ENCODE measurements at regions not wholly inside any gene's neighbourhood (a gene's known extent, or its start where the extent isn't known, plus 50 kb on each side); places are given as distances from the start of the nearest gene placed in this dataset.

DNA sequence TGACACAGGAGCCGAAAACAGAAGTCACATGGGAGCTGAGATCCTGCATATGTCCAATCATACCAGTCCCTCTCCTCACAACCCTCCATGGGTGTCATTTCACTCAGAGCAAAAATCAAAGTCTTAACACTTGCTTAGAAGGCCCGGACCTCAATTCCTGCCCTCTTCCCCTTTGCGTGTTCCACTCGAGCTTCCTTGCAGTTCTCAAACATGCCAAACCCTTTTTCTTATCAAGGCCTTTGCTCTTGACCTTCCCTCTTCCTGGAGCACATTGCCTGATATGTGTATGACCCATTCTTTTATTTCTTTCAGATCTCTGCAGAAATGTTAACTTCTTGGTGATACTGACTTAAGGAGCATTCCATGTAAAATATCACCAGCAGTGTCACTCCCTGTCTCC lies 87.0 kb upstream of the USP38 start:
- Mint-ChIP-seq H3K36me3 (no peaks in the 10 kb centered on the region), H3K4me1 (no peaks in the 10 kb centered on the region), H3K27me3 (peaks cover 0 to 8% (median 0%) of the 10 kb centered on the region in 5 donors), H3K27ac (no peak overlapping the region), H3K9me3 (peaks cover 0 to 5% (median 1%) of the 10 kb centered on the region in 11 donors), H3K4me3 (no peak overlapping the region)
- intact Hi-C loops (cut with micrococcal nuclease), result no loop called here
- Histone ChIP-seq H3K36me3 (ENCODE audit: control insufficient read depth in 2 of 3, insufficient read depth in 3 of 3, low read length in 3 of 3) (no peaks in the 10 kb centered on the region), H3K27me3 (ENCODE audit: control insufficient read depth in 2 of 2, insufficient read depth in 2 of 2, low read length in 2 of 2) (no peaks in the 10 kb centered on the region), H3K4me3 (ENCODE audit: low read length) (no peak overlapping the region), H3K27ac (ENCODE audit: low read depth, low read length) (no peak overlapping the region), H3K4me1 (ENCODE audit: control insufficient read depth in 2 of 2, insufficient read depth in 2 of 2, low read length in 2 of 2) (no peaks in the 10 kb centered on the region), H3K9me3 (ENCODE audit: control insufficient read depth in 2 of 3, low read length in 3 of 3) (no peaks in the 10 kb centered on the region)
- ATAC-seq (no peak), DNase-seq (no peak)
- ChIA-PET CTCF (no interaction called here), POLR2A (no interaction called here)

DNA sequence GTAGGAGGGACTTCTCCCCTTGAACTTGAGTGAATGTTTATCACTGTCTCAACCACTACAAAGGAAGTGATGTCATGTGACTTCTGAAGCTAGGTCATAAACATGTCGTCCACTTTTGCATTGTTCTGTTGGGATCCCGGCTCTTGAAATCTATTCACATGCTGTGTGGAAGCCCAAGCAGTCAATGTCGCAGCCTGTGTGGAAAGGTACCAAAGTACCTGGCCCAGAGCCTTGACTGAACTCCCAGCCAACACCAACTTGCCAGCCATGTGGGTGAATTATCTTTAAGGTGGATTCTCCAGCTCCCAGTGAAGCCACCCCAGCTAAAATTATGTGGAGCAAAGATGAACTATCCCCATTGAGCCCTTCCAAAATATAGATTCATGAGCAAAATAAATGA lies 85.0 kb upstream of the USP38 start:
- ATAC-seq (no peak), DNase-seq (no peak)
- no peaks in the 10 kb centered on the region for H3K27me3 ChIP-seq (ENCODE audit: control insufficient read depth in 2 of 2, insufficient read depth in 2 of 2, low read length in 2 of 2)
- H3K9me3 Mint-ChIP-seq, result peaks cover 0 to 5% (median 1%) of the 10 kb centered on the region in 11 donors
- H3K36me3 Mint-ChIP-seq, result no peaks in the 10 kb centered on the region
- H3K27me3 Mint-ChIP-seq, result peaks cover 0 to 8% (median 0%) of the 10 kb centered on the region in 5 donors
- no peaks in the 10 kb centered on the region for H3K4me1 Mint-ChIP-seq
- no peak overlapping the region for H3K4me3 ChIP-seq (ENCODE audit: low read length)
- ChIA-PET CTCF (no interaction called here), POLR2A (no interaction called here)
- H3K36me3 ChIP-seq (ENCODE audit: control insufficient read depth in 2 of 3, insufficient read depth in 3 of 3, low read length in 3 of 3), result no peaks in the 10 kb centered on the region
- no peak overlapping the region for H3K27ac Mint-ChIP-seq
- H3K27ac ChIP-seq (ENCODE audit: low read depth, low read length), result no peak overlapping the region
- intact Hi-C loops (cut with micrococcal nuclease), result no loop called here
- H3K9me3 ChIP-seq (ENCODE audit: control insufficient read depth in 2 of 3, low read length in 3 of 3), result no peaks in the 10 kb centered on the region
- H3K4me3 Mint-ChIP-seq, result no peak overlapping the region
- no peaks in the 10 kb centered on the region for H3K4me1 ChIP-seq (ENCODE audit: control insufficient read depth in 2 of 2, insufficient read depth in 2 of 2, low read length in 2 of 2)

DNA sequence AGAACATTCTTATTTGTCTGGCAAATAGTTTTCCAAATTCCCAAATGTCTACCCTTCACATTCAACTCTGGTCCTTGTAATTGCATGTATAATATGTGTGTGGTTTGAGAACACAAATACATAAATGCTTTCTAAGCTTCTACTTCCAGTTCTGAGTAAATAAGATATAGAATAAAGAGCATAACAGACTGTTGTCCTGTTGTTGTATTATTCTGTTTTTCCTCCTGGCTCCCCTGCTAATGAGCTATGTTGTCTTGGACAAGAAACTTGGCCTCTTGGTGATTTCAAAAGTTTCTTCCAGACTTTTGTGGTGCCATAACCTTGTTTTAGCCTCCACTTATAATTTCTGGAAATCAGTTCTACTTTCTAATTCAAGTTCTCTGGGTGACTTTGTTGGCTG lies 75.3 kb upstream of the USP38 start:
- POLR2A ChIA-PET, result no interaction called here
- H3K4me3 Mint-ChIP-seq, result no peak overlapping the region
- Histone ChIP-seq H3K27ac (ENCODE audit: low read depth, low read length) (no peak overlapping the region), H3K4me3 (ENCODE audit: low read length) (no peak overlapping the region), H3K9me3 (ENCODE audit: control insufficient read depth in 2 of 3, low read length in 3 of 3) (no peaks in the 10 kb centered on the region), H3K4me1 (ENCODE audit: control insufficient read depth in 2 of 2, insufficient read depth in 2 of 2, low read length in 2 of 2) (no peaks in the 10 kb centered on the region), H3K27me3 (ENCODE audit: control insufficient read depth in 2 of 2, insufficient read depth in 2 of 2, low read length in 2 of 2) (no peaks in the 10 kb centered on the region), H3K36me3 (ENCODE audit: control insufficient read depth in 2 of 3, insufficient read depth in 3 of 3, low read length in 3 of 3) (no peaks in the 10 kb centered on the region)
- CTCF ChIA-PET, result no interaction called here
- intact Hi-C loops (cut with micrococcal nuclease), result no loop called here
- DNase-seq, result no peak
- no peak overlapping the region for H3K27ac Mint-ChIP-seq
- no peaks in the 10 kb centered on the region for H3K36me3 Mint-ChIP-seq
- H3K27me3 Mint-ChIP-seq, result peaks cover 3 to 10% (median 9%) of the 10 kb centered on the region in 5 donors
- H3K4me1 Mint-ChIP-seq, result peaks cover 0 to 1% (median 0%) of the 10 kb centered on the region in 7 donors
- H3K9me3 Mint-ChIP-seq, result peaks cover 0 to 11% (median 3%) of the 10 kb centered on the region in 11 donors
- ATAC-seq, result no peak

DNA sequence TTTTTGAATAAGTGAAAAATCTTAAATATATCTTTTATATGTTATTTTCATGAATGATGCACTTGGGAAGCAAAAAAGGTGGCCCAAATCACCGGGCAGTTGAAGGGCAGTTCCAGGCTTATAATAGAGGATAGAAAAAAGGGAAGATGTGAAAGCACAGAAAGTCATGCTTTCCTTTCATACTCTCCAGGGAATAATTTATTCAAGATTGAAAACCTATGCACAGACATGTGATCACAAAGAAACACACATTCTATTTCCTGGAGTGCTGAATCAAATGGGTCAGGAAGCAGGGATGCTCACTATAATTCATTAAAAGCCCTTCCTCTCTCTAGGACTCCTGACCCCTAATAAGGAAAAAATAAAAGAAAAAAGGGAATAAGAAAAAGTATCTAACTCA lies 66.1 kb upstream of the USP38 start:
- ATAC-seq (no peak), DNase-seq (no peak)
- Mint-ChIP-seq H3K27ac (no peak overlapping the region), H3K4me3 (no peak overlapping the region), H3K36me3 (no peaks in the 10 kb centered on the region), H3K4me1 (no peaks in the 10 kb centered on the region), H3K9me3 (peaks cover 0 to 4% (median 0%) of the 10 kb centered on the region in 11 donors), H3K27me3 (peaks cover 0 to 12% (median 6%) of the 10 kb centered on the region in 5 donors)
- POLR2A ChIA-PET, result no interaction called here
- H3K27ac ChIP-seq (ENCODE audit: low read depth, low read length), result no peak overlapping the region
- no peaks in the 10 kb centered on the region for H3K36me3 ChIP-seq (ENCODE audit: control insufficient read depth in 2 of 3, insufficient read depth in 3 of 3, low read length in 3 of 3)
- H3K4me3 ChIP-seq (ENCODE audit: low read length), result no peak overlapping the region
- no peaks in the 10 kb centered on the region for H3K9me3 ChIP-seq (ENCODE audit: control insufficient read depth in 2 of 3, low read length in 3 of 3)
- H3K4me1 ChIP-seq (ENCODE audit: control insufficient read depth in 2 of 2, insufficient read depth in 2 of 2, low read length in 2 of 2), result no peaks in the 10 kb centered on the region
- CTCF ChIA-PET, result no interaction called here
- no peaks in the 10 kb centered on the region for H3K27me3 ChIP-seq (ENCODE audit: control insufficient read depth in 2 of 2, insufficient read depth in 2 of 2, low read length in 2 of 2)
- intact Hi-C loops (cut with micrococcal nuclease), result no loop called here

DNA sequence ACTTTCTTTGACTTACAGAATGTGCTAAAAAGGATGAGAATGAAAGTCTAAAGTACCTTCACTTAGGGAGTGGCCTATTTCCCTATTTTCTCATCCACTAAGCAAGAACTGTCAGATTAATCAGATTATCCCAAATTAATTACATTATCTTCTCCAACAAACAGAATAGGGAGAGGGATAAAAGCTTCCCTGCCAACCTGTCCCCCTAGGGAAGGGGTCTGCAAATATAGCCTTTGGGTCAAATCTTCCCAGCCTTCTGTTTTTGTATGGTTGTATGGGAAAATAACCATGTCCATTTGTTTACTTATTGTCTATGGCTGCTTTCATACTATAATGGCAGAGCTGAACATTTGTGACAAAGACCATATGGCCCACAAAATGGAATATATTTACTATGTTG lies 57.1 kb upstream of the USP38 start:
- Histone ChIP-seq H3K4me1 (ENCODE audit: control insufficient read depth in 2 of 2, insufficient read depth in 2 of 2, low read length in 2 of 2) (no peaks in the 10 kb centered on the region), H3K9me3 (ENCODE audit: control insufficient read depth in 2 of 3, low read length in 3 of 3) (no peaks in the 10 kb centered on the region), H3K27me3 (ENCODE audit: control insufficient read depth in 2 of 2, insufficient read depth in 2 of 2, low read length in 2 of 2) (no peaks in the 10 kb centered on the region), H3K27ac (ENCODE audit: low read depth, low read length) (no peak overlapping the region), H3K36me3 (ENCODE audit: control insufficient read depth in 2 of 3, insufficient read depth in 3 of 3, low read length in 3 of 3) (no peaks in the 10 kb centered on the region), H3K4me3 (ENCODE audit: low read length) (no peak overlapping the region)
- ChIA-PET CTCF (no interaction called here), POLR2A (no interaction called here)
- intact Hi-C loops (cut with micrococcal nuclease), result no loop called here
- ATAC-seq (no peak), DNase-seq (no peak)
- no peak overlapping the region for H3K4me3 Mint-ChIP-seq
- H3K27me3 Mint-ChIP-seq, result peaks cover 0 to 17% (median 12%) of the 10 kb centered on the region in 5 donors
- no peaks in the 10 kb centered on the region for H3K36me3 Mint-ChIP-seq
- peaks cover 0 to 15% (median 6%) of the 10 kb centered on the region in 11 donors for H3K9me3 Mint-ChIP-seq
- no peaks in the 10 kb centered on the region for H3K4me1 Mint-ChIP-seq
- H3K27ac Mint-ChIP-seq, result no peak overlapping the region

DNA sequence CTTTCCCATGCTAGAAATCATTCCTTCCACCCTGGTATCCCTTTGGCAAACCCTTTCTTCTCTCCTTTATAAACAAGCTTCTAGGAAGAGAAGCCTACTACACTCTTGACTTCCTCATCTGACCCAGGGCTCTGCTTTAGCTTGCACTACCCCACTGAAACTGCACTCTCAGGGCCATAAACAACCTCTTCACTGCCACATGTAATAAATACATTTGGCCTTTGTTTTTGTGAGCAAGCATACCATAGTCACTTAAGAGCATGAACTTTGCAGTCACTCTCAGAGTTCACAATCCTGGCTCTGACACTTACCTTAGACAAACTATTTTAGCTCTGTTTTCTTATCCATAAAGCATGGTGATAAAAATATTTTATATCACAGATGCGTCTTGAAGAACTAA lies 50.7 kb upstream of the USP38 start:
- DNase-seq, result no peak
- Mint-ChIP-seq H3K4me1 (no peaks in the 10 kb centered on the region), H3K27ac (no peak overlapping the region), H3K27me3 (peaks cover 0 to 11% (median 0%) of the 10 kb centered on the region in 5 donors), H3K9me3 (no peaks in the 10 kb centered on the region), H3K4me3 (no peak overlapping the region), H3K36me3 (no peaks in the 10 kb centered on the region)
- no peaks in the 10 kb centered on the region for H3K4me1 ChIP-seq (ENCODE audit: control insufficient read depth in 2 of 2, insufficient read depth in 2 of 2, low read length in 2 of 2)
- POLR2A ChIA-PET, result no interaction called here
- CTCF ChIA-PET, result no interaction called here
- intact Hi-C loops (cut with micrococcal nuclease), result no loop called here
- no peaks in the 10 kb centered on the region for H3K27me3 ChIP-seq (ENCODE audit: control insufficient read depth in 2 of 2, insufficient read depth in 2 of 2, low read length in 2 of 2)
- H3K27ac ChIP-seq (ENCODE audit: low read depth, low read length), result no peak overlapping the region
- no peak for ATAC-seq
- no peaks in the 10 kb centered on the region for H3K36me3 ChIP-seq (ENCODE audit: control insufficient read depth in 2 of 3, insufficient read depth in 3 of 3, low read length in 3 of 3)
- no peaks in the 10 kb centered on the region for H3K9me3 ChIP-seq (ENCODE audit: control insufficient read depth in 2 of 3, low read length in 3 of 3)
- H3K4me3 ChIP-seq (ENCODE audit: low read length), result no peak overlapping the region
